Smooth muscle cell (in vitro differentiated cells): ENCODE measurements at regions not wholly inside any gene's neighbourhood (a gene's known extent, or its start where the extent isn't known, plus 50 kb on each side); places are given as distances from the start of the nearest gene placed in this dataset.

Experiments
- DNase-seq: peaks from one replicate; lab custom pipeline; 2025; ENCODE audit not compliant: unreplicated experiment; lab: John Stamatoyannopoulos, UW
- H2AFZ ChIP-seq: fragments of 200-600 bp; sonication (generic); 2 replicates; pipeline ENCODE4 v1.6.0; 2016; ENCODE audit warnings: antibody characterized with exemption, low read depth, mild to moderate bottlenecking
- H3F3A ChIP-seq: fragments of 200-600 bp; sonication (generic); 2 replicates; pipeline ENCODE4 v1.6.0; 2017; ENCODE audit warnings: antibody characterized with exemption, low read depth
- H3K27ac ChIP-seq: fragments of 200-600 bp; sonication (generic); 2 replicates; pipeline ENCODE4 v1.5.1; 2016; ENCODE audit warnings: low read depth, mild to moderate bottlenecking
- H3K27me3 ChIP-seq: fragments of 200-600 bp; sonication (generic); 2 replicates; pipeline ENCODE4 v1.6.1; 2016; ENCODE audit warnings: low read depth, mild to moderate bottlenecking
- H3K36me3 ChIP-seq: fragments of 200-600 bp; sonication (generic); 2 replicates; pipeline ENCODE4 v1.5.1; 2016; ENCODE audit warnings: low read depth
- H3K4me1 ChIP-seq: fragments of 200-600 bp; sonication (generic); 2 replicates; pipeline ENCODE4 v1.5.1; 2016; ENCODE audit warnings: low read depth
- H3K4me2 ChIP-seq: fragments of 200-600 bp; sonication (generic); 2 replicates; pipeline ENCODE4 v1.6.0; 2016; ENCODE audit warnings: mild to moderate bottlenecking
- H3K4me3 ChIP-seq: fragments of 200-600 bp; sonication (generic); 2 replicates; pipeline ENCODE4 v1.5.1; 2016; ENCODE audit warnings: mild to moderate bottlenecking
- H3K79me2 ChIP-seq: fragments of 200-600 bp; sonication (generic); 2 replicates; pipeline ENCODE4 v1.6.0; 2016; ENCODE audit warnings: low read depth, mild to moderate bottlenecking
- H3K9ac ChIP-seq: fragments of 200-600 bp; sonication (generic); 2 replicates; pipeline ENCODE4 v1.6.0; 2016; ENCODE audit warnings: low read depth
- H3K9me3 ChIP-seq: fragments of 200-600 bp; sonication (generic); replicated peaks from 2 replicates; pipeline ENCODE4 v1.5.1; 2016; ENCODE audit warnings: low read depth
- H4K20me1 ChIP-seq: fragments of 200-600 bp; sonication (generic); 2 replicates; pipeline ENCODE4 v1.6.0; 2016; ENCODE audit warnings: low read depth
- WGBS: methylation state at CpG from one replicate; pipeline ENCODE4 v1.1.7; 2016; ENCODE audit warnings: low lambda C conversion rate; 5-methylcytosine and 5-hydroxymethylcytosine counted together
- TF ChIP-seq, protein P1 (sequence below): fragments of 200-600 bp; sonication (generic); IDR thresholded peaks from 2 replicates; pipeline ENCODE4 v1.5.1; 2017; ENCODE audit warnings: borderline replicate concordance, mild to moderate bottlenecking, antibody characterized with exemption; ENCODE audit not compliant: insufficient read depth, poor library complexity, severe bottlenecking

DNA sequence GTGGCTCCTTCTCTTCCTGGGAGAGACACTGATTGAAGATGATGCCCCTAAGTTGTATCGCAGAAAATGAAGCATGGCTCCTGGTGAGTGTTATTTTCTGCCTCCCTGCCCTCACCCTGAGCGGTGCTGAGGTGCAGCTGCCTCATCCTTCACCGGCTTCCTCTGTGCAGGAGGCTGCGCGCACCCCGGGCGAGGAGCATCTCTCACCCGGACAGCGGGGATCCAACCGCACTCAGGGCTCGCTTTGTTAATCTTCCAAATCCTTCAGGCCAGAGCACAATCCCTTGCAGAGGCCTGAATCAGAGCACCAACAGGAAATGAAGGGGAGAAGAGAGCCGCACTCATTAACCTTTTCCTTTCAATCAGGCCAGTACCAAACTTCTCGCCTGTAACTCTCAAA is 910.3 kb downstream of the CCSER2 start:
- H3K27ac ChIP-seq = no peak overlapping the region
- H4K20me1 ChIP-seq = no peaks in the 10 kb centered on the region
- H3K4me1 ChIP-seq = no peaks in the 10 kb centered on the region
- no peaks in the 10 kb centered on the region for H3F3A ChIP-seq
- no peak for DNase-seq
- H3K4me2 ChIP-seq = no peak overlapping the region
- H3K4me3 ChIP-seq = no peak overlapping the region
- H3K27me3 ChIP-seq = peaks cover 65% of the 10 kb centered on the region
- no peak overlapping the region for H2AFZ ChIP-seq
- WGBS = 69% methylated on average over 13 of the region's 13 CpGs
- no peaks in the 10 kb centered on the region for H3K79me2 ChIP-seq
- H3K36me3 ChIP-seq = no peaks in the 10 kb centered on the region
- TF ChIP-seq, protein P1, sequence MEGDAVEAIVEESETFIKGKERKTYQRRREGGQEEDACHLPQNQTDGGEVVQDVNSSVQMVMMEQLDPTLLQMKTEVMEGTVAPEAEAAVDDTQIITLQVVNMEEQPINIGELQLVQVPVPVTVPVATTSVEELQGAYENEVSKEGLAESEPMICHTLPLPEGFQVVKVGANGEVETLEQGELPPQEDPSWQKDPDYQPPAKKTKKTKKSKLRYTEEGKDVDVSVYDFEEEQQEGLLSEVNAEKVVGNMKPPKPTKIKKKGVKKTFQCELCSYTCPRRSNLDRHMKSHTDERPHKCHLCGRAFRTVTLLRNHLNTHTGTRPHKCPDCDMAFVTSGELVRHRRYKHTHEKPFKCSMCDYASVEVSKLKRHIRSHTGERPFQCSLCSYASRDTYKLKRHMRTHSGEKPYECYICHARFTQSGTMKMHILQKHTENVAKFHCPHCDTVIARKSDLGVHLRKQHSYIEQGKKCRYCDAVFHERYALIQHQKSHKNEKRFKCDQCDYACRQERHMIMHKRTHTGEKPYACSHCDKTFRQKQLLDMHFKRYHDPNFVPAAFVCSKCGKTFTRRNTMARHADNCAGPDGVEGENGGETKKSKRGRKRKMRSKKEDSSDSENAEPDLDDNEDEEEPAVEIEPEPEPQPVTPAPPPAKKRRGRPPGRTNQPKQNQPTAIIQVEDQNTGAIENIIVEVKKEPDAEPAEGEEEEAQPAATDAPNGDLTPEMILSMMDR = no peak
- H3K9me3 ChIP-seq = no peaks in the 10 kb centered on the region
- H3K9ac ChIP-seq = no peak overlapping the region

DNA sequence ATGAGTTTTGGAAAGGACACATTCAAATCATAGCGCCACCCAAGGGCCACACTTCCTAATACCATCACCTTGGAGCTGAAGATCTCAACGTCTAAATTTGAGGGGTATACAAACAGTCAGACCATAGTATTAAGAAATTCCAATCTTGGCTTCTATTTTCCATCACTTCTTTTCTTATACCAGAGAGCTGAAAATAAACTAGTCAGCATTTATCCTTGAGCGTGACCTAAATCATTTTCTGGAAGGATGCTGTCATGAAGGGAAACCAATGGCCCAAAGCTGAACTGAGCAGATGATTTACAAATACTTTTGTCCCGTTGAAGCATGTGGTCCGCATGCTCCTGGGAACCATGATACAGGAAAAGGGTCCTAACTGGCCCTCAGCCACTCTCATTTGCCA is 921.9 kb downstream of the CCSER2 start:
- Histone ChIP-seq H3F3A (no peaks in the 10 kb centered on the region), H3K4me1 (no peaks in the 10 kb centered on the region), H3K4me2 (no peak overlapping the region), H3K79me2 (no peaks in the 10 kb centered on the region), H3K9ac (no peak overlapping the region), H3K27me3 (peaks cover 31% of the 10 kb centered on the region), H3K4me3 (no peak overlapping the region), H2AFZ (no peak overlapping the region), H3K27ac (no peak overlapping the region), H3K9me3 (no peaks in the 10 kb centered on the region), H4K20me1 (no peaks in the 10 kb centered on the region), H3K36me3 (no peaks in the 10 kb centered on the region)
- DNase-seq = no peak
- TF ChIP-seq, protein P1 = no peak
- 93% methylated on average over 5 of the region's 5 CpGs for WGBS

DNA sequence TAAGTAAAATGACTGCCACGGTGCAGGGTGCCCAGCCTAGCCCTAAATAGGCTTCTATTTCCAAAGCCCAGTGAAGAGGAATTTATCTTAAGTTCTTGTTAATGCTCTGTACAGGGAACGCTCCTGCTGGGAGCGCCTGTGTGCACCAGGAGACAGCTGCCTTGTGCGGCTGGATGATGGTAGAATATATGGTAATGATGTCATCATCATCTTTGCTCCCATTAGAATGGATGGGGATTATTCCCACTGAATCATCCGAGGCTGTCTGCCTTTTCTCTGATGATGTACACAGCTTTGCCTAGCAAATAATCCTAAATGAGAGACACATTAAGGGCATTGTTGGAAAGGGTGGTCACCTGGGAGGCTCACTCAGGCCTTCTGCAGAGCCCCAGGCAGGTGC is 928.1 kb downstream of the CCSER2 start:
- Histone ChIP-seq H3K9ac (no peak overlapping the region), H2AFZ (no peak overlapping the region), H3K9me3 (no peaks in the 10 kb centered on the region), H3K4me2 (no peak overlapping the region), H3K4me1 (no peaks in the 10 kb centered on the region), H3F3A (no peaks in the 10 kb centered on the region), H3K4me3 (no peak overlapping the region), H4K20me1 (no peaks in the 10 kb centered on the region), H3K79me2 (no peaks in the 10 kb centered on the region), H3K27me3 (peaks cover 15% of the 10 kb centered on the region), H3K36me3 (no peaks in the 10 kb centered on the region), H3K27ac (no peak overlapping the region)
- TF ChIP-seq, protein P1 = no peak
- DNase-seq = no peak
- WGBS = 88% methylated on average over 5 of the region's 5 CpGs

DNA sequence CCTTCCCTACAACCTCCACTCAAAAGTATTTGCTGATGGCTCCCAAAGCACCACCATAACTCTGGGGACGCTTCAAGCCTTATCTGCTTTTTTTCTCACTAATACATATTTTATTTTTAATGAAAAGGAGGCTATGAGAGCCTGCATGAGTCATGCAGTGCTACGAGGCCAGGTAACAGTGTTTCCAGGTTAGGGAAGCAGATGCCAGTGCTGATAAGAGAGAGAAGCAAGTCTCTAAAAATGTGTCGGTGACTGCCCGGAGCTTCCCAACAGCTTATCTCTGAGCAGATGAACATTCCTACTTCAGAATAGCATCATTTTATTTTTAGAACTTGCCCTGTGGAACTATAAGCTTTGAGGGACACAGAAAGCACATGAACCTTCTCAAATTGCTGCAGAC is 931.5 kb downstream of the CCSER2 start:
- H2AFZ ChIP-seq = no peak overlapping the region
- no peaks in the 10 kb centered on the region for H4K20me1 ChIP-seq
- no peaks in the 10 kb centered on the region for H3K79me2 ChIP-seq
- no peaks in the 10 kb centered on the region for H3K4me1 ChIP-seq
- no peak overlapping the region for H3K4me3 ChIP-seq
- DNase-seq = no peak
- H3K9ac ChIP-seq = no peak overlapping the region
- H3K36me3 ChIP-seq = no peaks in the 10 kb centered on the region
- no peaks in the 10 kb centered on the region for H3F3A ChIP-seq
- WGBS = 75% methylated on average over 4 of the region's 4 CpGs
- no peaks in the 10 kb centered on the region for H3K27me3 ChIP-seq
- no peak overlapping the region for H3K27ac ChIP-seq
- TF ChIP-seq, protein P1 = no peak
- no peak overlapping the region for H3K4me2 ChIP-seq
- no peaks in the 10 kb centered on the region for H3K9me3 ChIP-seq
